K562 (cell line): ENCODE measurements at regions not wholly inside any gene's neighbourhood (a gene's known extent, or its start where the extent isn't known, plus 50 kb on each side); places are given as distances from the start of the nearest gene placed in this dataset.

Experiments used
- ATAC-seq: fragments of 200-7000 bp; cut with Tn5 transposase; 3 replicates; pipeline ENCODE4 v1.9.1; 2020; ENCODE audit warnings: moderate library complexity
- BruUV-seq: library from RNA; stranded (reverse); fragments of 400-500 nt; replicated peaks from 2 replicates; lab custom pipeline; 2021; lab: Mats Ljungman, UMichigan
- CTCF ChIA-PET: fragments of 300-600 bp; formaldehyde crosslinking; extraction: SDS; loops from one replicate; lab custom pipeline; 2021; ENCODE audit warnings: low intra/inter-chr PET ratio; lab: Yijun Ruan, JAX
- POLR2A ChIA-PET: fragments of 300-600, 350-650 bp; sonication (Branson Sonifier 250); formaldehyde crosslinking; extraction: SDS; loops from one replicate; lab custom pipeline; 2021; ENCODE audit warnings: antibody characterized with exemption, inconsistent platforms; lab: Yijun Ruan, JAX
- DNase-seq, 4 experiments: peaks; one replicate each; pipeline versions ENCODE4 v3.0.0 to v3.0.0-alpha.2; 2011 to 2018; ENCODE audit warnings: low spot score in 3 of 4, mixed read lengths in 3 of 4; ENCODE audit errors: extremely low read depth in 1 of 4
- FAIRE-seq: peaks from 2 replicates; lab custom pipeline; 2011; peaks lifted over from hg19 to GRCh38; lab: Jason Lieb, UNC
- H2AFZ ChIP-seq: 2 replicates; pipeline ENCODE4 v1.6.0; 2011; ENCODE audit warnings: low read depth, low read length, control low read depth, inconsistent platforms
- H3K27ac ChIP-seq: fragments of 200-600 bp; 3 replicates; pipeline ENCODE4 v1.8.0; 2011; ENCODE audit warnings: low read depth, mild to moderate bottlenecking, control low read depth, inconsistent platforms, low read length, moderate library complexity, mixed read lengths; ENCODE audit errors: extremely low read depth
- H3K27me3 ChIP-seq, 2 experiments: fragments of 300-600 bp in 1 of 2; 2 replicates in 1 of 2; 3 replicates in 1 of 2; pipeline versions ENCODE4 v1.6.0 to v1.8.0; 2011; ENCODE audit warnings: inconsistent platforms in 2 of 2, low read length in 2 of 2, mild to moderate bottlenecking in 1 of 2, mixed read lengths in 1 of 2, moderate library complexity in 1 of 2; ENCODE audit not compliant: control insufficient read depth in 2 of 2, insufficient read depth in 2 of 2
- H3K36me3 ChIP-seq: fragments of 300-600 bp; 3 replicates; pipeline ENCODE4 v1.8.0; 2011; ENCODE audit warnings: mild to moderate bottlenecking, low read length, inconsistent platforms; ENCODE audit not compliant: control insufficient read depth, insufficient read depth
- H3K4me1 ChIP-seq, 2 experiments: fragments of 200-600 bp in 1 of 2; replicated peaks in 1 of 2; 2 replicates in 1 of 2; 3 replicates in 1 of 2; pipeline versions ENCODE4 v1.5.1 to v1.8.0; 2011; ENCODE audit warnings: inconsistent platforms in 2 of 2, low read length in 2 of 2, mild to moderate bottlenecking in 1 of 2, mixed read lengths in 1 of 2, moderate library complexity in 1 of 2; ENCODE audit not compliant: control insufficient read depth in 2 of 2, insufficient read depth in 2 of 2
- H3K4me2 ChIP-seq: 2 replicates; pipeline ENCODE4 v1.6.1; 2011; ENCODE audit warnings: low read length, control low read depth, inconsistent platforms, mixed read lengths; ENCODE audit not compliant: insufficient read depth
- H3K4me3 ChIP-seq: fragments of 200-600 bp; sonication (generic), shearing (Covaris generic); 2 replicates; pipeline ENCODE4 v1.5.1; 2016; ENCODE audit warnings: control low read depth, inconsistent platforms
- H3K79me2 ChIP-seq: fragments of 200-600 bp; 3 replicates; pipeline ENCODE4 v1.8.0; 2011; ENCODE audit warnings: low read length, inconsistent platforms; ENCODE audit not compliant: control insufficient read depth, insufficient read depth
- H3K9ac ChIP-seq, 2 experiments: 2 replicates each; pipeline versions ENCODE4 v1.6.0 to v1.6.1; 2011; ENCODE audit warnings: low read depth in 2 of 2, low read length in 2 of 2, control low read depth in 1 of 2, inconsistent platforms in 1 of 2, mild to moderate bottlenecking in 1 of 2, mixed read lengths in 1 of 2; ENCODE audit not compliant: insufficient read depth in 1 of 2
- H3K9me1 ChIP-seq: one replicate; pipeline ENCODE4 v1.6.0; 2011; ENCODE audit warnings: inconsistent platforms, mild to moderate bottlenecking, low read length, moderate library complexity; ENCODE audit not compliant: control insufficient read depth, insufficient read depth
- H3K9me3 ChIP-seq: replicated peaks from 2 replicates; pipeline ENCODE4 v1.5.1; 2011; ENCODE audit warnings: low read depth, low read length, inconsistent platforms; ENCODE audit not compliant: control insufficient read depth, insufficient read depth
- H4K20me1 ChIP-seq: replicated peaks from 2 replicates; pipeline ENCODE4 v1.6.1; 2011; ENCODE audit warnings: low read length, inconsistent platforms, mixed read lengths; ENCODE audit not compliant: control insufficient read depth, insufficient read depth
- ATF1 ChIP-seq, 2 experiments: fragments of 450-650 bp in 1 of 2; IDR thresholded peaks; 2 replicates each; pipeline ENCODE4 v1.6.1; 2016; ENCODE audit warnings: missing compliant biosample characterization in 1 of 2, missing genetic modification characterization in 1 of 2
- ELF2 ChIP-seq: fragments of 250-450 bp; sonication (Bioruptor Pico); IDR thresholded peaks from 2 replicates; pipeline ENCODE4 v1.5.0; 2021; ENCODE audit warnings: mild to moderate bottlenecking
- EP300 ChIP-seq: IDR thresholded peaks from 2 replicates; pipeline ENCODE4 v1.6.1; 2012; ENCODE audit warnings: low read length, improper control_type of control experiment
- FOXJ2 ChIP-seq: fragments of 200-800 bp; sonication (Bioruptor generic); IDR thresholded peaks from 2 replicates; pipeline ENCODE4 v1.6.1; 2016; ENCODE audit warnings: missing genetic modification characterization, missing compliant biosample characterization
- FOXK2 ChIP-seq, 2 experiments: fragments of 450-650 bp; IDR thresholded peaks in 1 of 2; conservative IDR thresholded peaks in 1 of 2; 2 replicates each; pipeline ENCODE4 v1.6.1; 2016; ENCODE audit warnings: low read depth in 2 of 2, mild to moderate bottlenecking in 1 of 2
- KAT7 ChIP-seq: sonication (generic); formaldehyde crosslinking; IDR thresholded peaks from 2 replicates; pipeline ENCODE4 v1.8.0; 2022; ENCODE audit warnings: missing genetic modification reagents, mild to moderate bottlenecking, borderline replicate concordance
- MEF2A ChIP-seq: IDR thresholded peaks from 2 replicates; pipeline ENCODE4 v1.6.1; 2011; ENCODE audit warnings: low read depth, mild to moderate bottlenecking, low read length, moderate library complexity; ENCODE audit not compliant: control insufficient read depth
- NFRKB ChIP-seq: fragments of 450-650 bp; IDR thresholded peaks from 2 replicates; pipeline ENCODE4 v1.6.1; 2016; ENCODE audit warnings: low read depth
- PRMT5 ChIP-seq: sonication (generic); formaldehyde crosslinking; IDR thresholded peaks from 2 replicates; pipeline ENCODE4 v1.5.0; 2020; ENCODE audit warnings: missing genetic modification reagents
- RBM25 ChIP-seq: fragments of 200-400 bp; formaldehyde crosslinking; IDR thresholded peaks from 2 replicates; pipeline ENCODE4 v1.6.1; 2018; ENCODE audit warnings: low read length, low read depth, moderate library complexity; ENCODE audit not compliant: severe bottlenecking
- SAFB ChIP-seq: fragments of 200-400 bp; formaldehyde crosslinking; IDR thresholded peaks from 2 replicates; pipeline ENCODE4 v1.6.1; 2017; ENCODE audit warnings: low read depth, low read length, borderline replicate concordance
- SMARCA4 ChIP-seq: fragments of 450-650 bp; IDR thresholded peaks from 2 replicates; pipeline ENCODE4 v1.6.1; 2016
- SMARCA5 ChIP-seq: fragments of 450-650 bp; IDR thresholded peaks from 2 replicates; pipeline ENCODE4 v1.6.1; 2016
- SMARCE1 ChIP-seq: fragments of 450-650 bp; IDR thresholded peaks from 2 replicates; pipeline ENCODE4 v1.7.1; 2016; ENCODE audit warnings: mild to moderate bottlenecking
- TCF3 ChIP-seq: sonication (generic); formaldehyde crosslinking; IDR thresholded peaks from 2 replicates; pipeline ENCODE4 v1.4.0; 2020; ENCODE audit warnings: mild to moderate bottlenecking, missing genetic modification reagents
- ZFP1 ChIP-seq: fragments of 450-650 bp; formaldehyde crosslinking; IDR thresholded peaks from 2 replicates; pipeline ENCODE4 v1.4.0; 2020; ENCODE audit warnings: mild to moderate bottlenecking, mixed read lengths
- ZNF699 ChIP-seq: fragments of 250-450 bp; sonication (Bioruptor Pico); IDR thresholded peaks from 2 replicates; pipeline ENCODE4 v1.8.0; 2021; ENCODE audit warnings: mild to moderate bottlenecking, moderate library complexity; ENCODE audit not compliant: insufficient replicate concordance
- ZNF766 ChIP-seq: fragments of 200-800 bp; sonication (Bioruptor generic); conservative IDR thresholded peaks from 2 replicates; pipeline ENCODE4 v1.6.1; 2016; ENCODE audit warnings: missing genetic modification characterization, missing compliant biosample characterization
- WGBS: fragments of 100-300 bp; shearing (Covaris generic); methylation state at CpG from one replicate; pipeline ENCODE4 v1.1.6; 2016; ENCODE audit warnings: low coverage, mixed read lengths; ENCODE audit not compliant: insufficient coverage; ENCODE audit errors: missing lambda C conversion rate; 5-methylcytosine and 5-hydroxymethylcytosine counted together
- in situ Hi-C: fragments of 300-500 bp; cut with MboI; formaldehyde crosslinking; loops from 4 replicates; pipeline ENCODE4 v1.15.0; 2018; ENCODE audit warnings: inconsistent platforms, mixed read lengths
- intact Hi-C: fragments of 100-400 bp; cut with micrococcal nuclease; formaldehyde crosslinking; loops from 2 replicates; pipeline ENCODE4 v1.14.2; 2022
- TF ChIP-seq, protein P1 (sequence below): fragments of 250-450 bp; sonication (Bioruptor Pico); IDR thresholded peaks from 2 replicates; pipeline ENCODE4 v1.8.0; 2022; ENCODE audit warnings: inconsistent platforms
- TF ChIP-seq, protein P2 (sequence below): fragments of 250-450 bp; sonication (Bioruptor Pico); IDR thresholded peaks from 2 replicates; pipeline ENCODE4 v1.5.0; 2020; ENCODE audit warnings: mild to moderate bottlenecking

DNA sequence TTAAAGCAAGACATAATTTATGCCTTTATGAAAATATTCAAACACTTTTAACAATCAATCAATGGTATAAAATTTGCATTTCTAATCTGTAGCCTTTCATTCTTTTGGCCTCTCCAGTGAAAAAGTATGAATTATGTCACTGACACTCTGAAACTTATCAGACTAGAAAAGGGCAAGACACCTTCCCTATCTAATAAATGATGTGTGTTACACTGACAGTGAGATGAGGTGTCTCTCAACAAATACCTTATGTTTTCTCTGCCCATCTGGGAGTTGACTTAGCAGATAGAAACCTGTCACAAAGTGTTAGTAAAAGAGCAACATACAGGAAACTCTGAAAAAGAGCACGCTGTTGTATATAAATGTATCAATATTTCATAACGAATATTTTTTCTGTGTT is 94.2 kb upstream of the TECRL start:
- DNase-seq, result no peak
- BruUV-seq, result no TSS peak
- FAIRE-seq, result no peak
- Histone ChIP-seq H3K27me3 (no peaks in the 10 kb centered on the region), H3K36me3 (no peaks in the 10 kb centered on the region), H3K9me3 (no peaks in the 10 kb centered on the region), H4K20me1 (no peaks in the 10 kb centered on the region), H2AFZ (no peak overlapping the region), H3K27ac (no peak overlapping the region), H3K4me3 (no peak overlapping the region), H3K4me2 (no peak overlapping the region), H3K9me1 (no peaks in the 10 kb centered on the region), H3K4me1 (no peaks in the 10 kb centered on the region), H3K9ac (no peak overlapping the region), H3K79me2 (no peaks in the 10 kb centered on the region)
- POLR2A ChIA-PET, result no interaction called here
- 5% methylated on average over 2 of the region's 2 CpGs for WGBS
- intact Hi-C loops, result no loop called here
- CTCF ChIA-PET, result no interaction called here
- in situ Hi-C loops, result no loop called here
- ATAC-seq, result no peak
- TF ChIP-seq SMARCA5 (no peak), SMARCE1 (no peak), TCF3 (CRISPR knock-in tag) (no peak), ZNF699 (CRISPR knock-in tag) (no peak), MEF2A (no peak), FOXJ2 (no peak), NFRKB (no peak), ATF1 (CRISPR knock-in tag; IDR thresholded peaks at IDR 0.05) (no peak), ATF1 (tag; IDR thresholded peaks at IDR 0.05) (no peak), SAFB (no peak), SMARCA4 (no peak), ZNF766 (CRISPR knock-in tag) (no peak), PRMT5 (no peak), ELF2 (CRISPR knock-in tag) (no peak), RBM25 (no peak), ZFP1 (CRISPR knock-in tag) (no peak), FOXK2 (conservative IDR thresholded peaks at IDR 0.05 in 1 of 2, IDR thresholded peaks at IDR 0.05 in 1 of 2; ENCODE audit: low read depth in 2 of 2) (no peak), EP300 (no peak), KAT7 (CRISPR knock-in tag) (no peak)
- TF ChIP-seq, protein P1, sequence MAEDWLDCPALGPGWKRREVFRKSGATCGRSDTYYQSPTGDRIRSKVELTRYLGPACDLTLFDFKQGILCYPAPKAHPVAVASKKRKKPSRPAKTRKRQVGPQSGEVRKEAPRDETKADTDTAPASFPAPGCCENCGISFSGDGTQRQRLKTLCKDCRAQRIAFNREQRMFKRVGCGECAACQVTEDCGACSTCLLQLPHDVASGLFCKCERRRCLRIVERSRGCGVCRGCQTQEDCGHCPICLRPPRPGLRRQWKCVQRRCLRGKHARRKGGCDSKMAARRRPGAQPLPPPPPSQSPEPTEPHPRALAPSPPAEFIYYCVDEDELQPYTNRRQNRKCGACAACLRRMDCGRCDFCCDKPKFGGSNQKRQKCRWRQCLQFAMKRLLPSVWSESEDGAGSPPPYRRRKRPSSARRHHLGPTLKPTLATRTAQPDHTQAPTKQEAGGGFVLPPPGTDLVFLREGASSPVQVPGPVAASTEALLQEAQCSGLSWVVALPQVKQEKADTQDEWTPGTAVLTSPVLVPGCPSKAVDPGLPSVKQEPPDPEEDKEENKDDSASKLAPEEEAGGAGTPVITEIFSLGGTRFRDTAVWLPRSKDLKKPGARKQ (CRISPR knock-in tag), result no peak
- TF ChIP-seq, protein P2, sequence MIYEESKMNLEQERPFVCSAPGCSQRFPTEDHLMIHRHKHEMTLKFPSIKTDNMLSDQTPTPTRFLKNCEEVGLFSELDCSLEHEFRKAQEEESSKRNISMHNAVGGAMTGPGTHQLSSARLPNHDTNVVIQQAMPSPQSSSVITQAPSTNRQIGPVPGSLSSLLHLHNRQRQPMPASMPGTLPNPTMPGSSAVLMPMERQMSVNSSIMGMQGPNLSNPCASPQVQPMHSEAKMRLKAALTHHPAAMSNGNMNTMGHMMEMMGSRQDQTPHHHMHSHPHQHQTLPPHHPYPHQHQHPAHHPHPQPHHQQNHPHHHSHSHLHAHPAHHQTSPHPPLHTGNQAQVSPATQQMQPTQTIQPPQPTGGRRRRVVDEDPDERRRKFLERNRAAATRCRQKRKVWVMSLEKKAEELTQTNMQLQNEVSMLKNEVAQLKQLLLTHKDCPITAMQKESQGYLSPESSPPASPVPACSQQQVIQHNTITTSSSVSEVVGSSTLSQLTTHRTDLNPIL (CRISPR knock-in tag), result no peak
